ENCODE measurements at regions not wholly inside any gene's neighbourhood (a gene's known extent, or its start where the extent isn't known, plus 50 kb on each side); places are given as distances from the start of the nearest gene placed in this dataset.

DNA sequence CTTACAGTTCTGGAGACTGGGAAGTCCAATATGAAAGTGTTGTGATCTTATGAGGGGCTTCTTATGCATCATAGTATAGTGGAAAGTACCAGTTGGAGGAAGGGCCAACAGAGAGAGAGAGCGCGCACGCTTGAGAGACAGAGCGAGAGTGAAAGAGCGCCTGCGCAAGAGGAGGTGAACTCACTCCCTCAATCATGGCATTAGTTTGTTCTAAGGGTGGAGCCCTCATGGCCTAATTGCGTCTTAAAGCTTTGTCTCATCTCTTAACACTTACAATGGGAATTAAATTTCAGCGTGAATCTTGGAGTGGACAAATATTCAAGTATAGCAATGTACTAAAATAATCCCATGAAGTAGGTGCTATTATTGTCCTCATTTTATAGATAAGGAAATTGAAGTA is 303.2 kb downstream of the OSTF1 start:
- no peaks in the 10 kb centered on the region for H3K36me3 ChIP-seq
- no peaks in the 10 kb centered on the region for H3K4me1 ChIP-seq
- H3K9me3 ChIP-seq: peaks cover 0 to under 1% (median 0%) of the 10 kb centered on the region in 4 donors
- no peak overlapping the region for H3K4me3 ChIP-seq
- intact Hi-C loops (cut with DNase I; ENCODE audit: low total_unique reads): no loop called here
- no peak for TF ChIP-seq POLR2AphosphoS5 (IDR thresholded peaks at IDR 0.05)
- TF ChIP-seq, protein P1, sequence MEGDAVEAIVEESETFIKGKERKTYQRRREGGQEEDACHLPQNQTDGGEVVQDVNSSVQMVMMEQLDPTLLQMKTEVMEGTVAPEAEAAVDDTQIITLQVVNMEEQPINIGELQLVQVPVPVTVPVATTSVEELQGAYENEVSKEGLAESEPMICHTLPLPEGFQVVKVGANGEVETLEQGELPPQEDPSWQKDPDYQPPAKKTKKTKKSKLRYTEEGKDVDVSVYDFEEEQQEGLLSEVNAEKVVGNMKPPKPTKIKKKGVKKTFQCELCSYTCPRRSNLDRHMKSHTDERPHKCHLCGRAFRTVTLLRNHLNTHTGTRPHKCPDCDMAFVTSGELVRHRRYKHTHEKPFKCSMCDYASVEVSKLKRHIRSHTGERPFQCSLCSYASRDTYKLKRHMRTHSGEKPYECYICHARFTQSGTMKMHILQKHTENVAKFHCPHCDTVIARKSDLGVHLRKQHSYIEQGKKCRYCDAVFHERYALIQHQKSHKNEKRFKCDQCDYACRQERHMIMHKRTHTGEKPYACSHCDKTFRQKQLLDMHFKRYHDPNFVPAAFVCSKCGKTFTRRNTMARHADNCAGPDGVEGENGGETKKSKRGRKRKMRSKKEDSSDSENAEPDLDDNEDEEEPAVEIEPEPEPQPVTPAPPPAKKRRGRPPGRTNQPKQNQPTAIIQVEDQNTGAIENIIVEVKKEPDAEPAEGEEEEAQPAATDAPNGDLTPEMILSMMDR (IDR thresholded peaks at IDR 0.05): no peak
- TF ChIP-seq EP300 (IDR thresholded peaks at IDR 0.05): no peak
- no peak for TF ChIP-seq POLR2A (IDR thresholded peaks at IDR 0.05)
- DNase-seq: no peak
- H3K27ac ChIP-seq: no peak overlapping the region
- WGBS, 5 donors: 94 to 96% (median 96%) methylated on average over 8 of the region's 8 CpGs
- H3K27me3 ChIP-seq: no peaks in the 10 kb centered on the region

DNA sequence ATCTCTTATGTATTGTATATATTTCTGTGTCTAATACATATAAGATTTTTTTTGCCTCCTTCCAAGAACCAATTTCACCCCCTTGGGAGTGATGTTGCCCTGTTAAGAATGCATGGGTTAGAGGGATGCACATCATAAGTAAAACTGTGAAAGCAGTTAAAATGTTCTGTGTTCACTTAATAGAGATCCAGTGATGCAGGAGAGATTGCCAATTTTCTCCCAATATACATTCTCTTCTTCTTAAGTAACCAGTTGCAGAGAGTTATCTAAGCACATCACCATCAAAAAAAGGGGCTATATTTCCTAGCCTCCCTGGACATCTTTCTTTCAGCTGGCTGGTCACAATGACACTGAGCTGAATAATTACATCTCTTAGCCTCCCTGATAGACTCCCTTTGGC is 307.0 kb downstream of the OSTF1 start:
- H3K27me3 ChIP-seq: no peaks in the 10 kb centered on the region
- DNase-seq: peak in 1 of 2 donors; percentile 7
- H3K27ac ChIP-seq: no peak overlapping the region
- H3K4me1 ChIP-seq: no peaks in the 10 kb centered on the region
- intact Hi-C loops (cut with DNase I; ENCODE audit: low total_unique reads): no loop called here
- no peak overlapping the region for H3K4me3 ChIP-seq
- no peaks in the 10 kb centered on the region for H3K9me3 ChIP-seq
- TF ChIP-seq POLR2A (IDR thresholded peaks at IDR 0.05) (no peak), EP300 (IDR thresholded peaks at IDR 0.05) (no peak), POLR2AphosphoS5 (IDR thresholded peaks at IDR 0.05) (no peak)
- TF ChIP-seq, protein P1 (IDR thresholded peaks at IDR 0.05): no peak
- H3K36me3 ChIP-seq: no peaks in the 10 kb centered on the region

DNA sequence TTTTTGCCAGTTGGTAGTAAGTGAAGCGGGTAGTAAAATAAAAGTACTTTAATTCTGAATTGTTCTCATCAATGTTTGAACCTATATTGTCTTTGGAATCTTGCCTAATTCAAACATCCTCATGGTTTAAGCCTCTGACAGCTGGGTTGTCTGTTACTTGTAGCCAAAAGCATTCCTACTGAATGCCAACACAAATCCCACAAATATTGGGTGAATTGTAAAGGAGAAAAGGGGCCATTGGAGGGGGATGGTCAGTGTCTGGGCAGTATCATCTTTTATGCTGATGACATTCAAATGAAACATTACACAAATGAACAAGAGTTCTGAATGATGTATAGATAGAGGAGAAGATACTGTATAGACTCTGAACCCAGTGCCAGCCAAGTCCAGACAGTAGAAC is 309.5 kb downstream of the OSTF1 start:
- Histone ChIP-seq H3K4me3 (no peak overlapping the region), H3K27ac (no peak overlapping the region), H3K4me1 (no peaks in the 10 kb centered on the region), H3K27me3 (no peaks in the 10 kb centered on the region), H3K36me3 (no peaks in the 10 kb centered on the region), H3K9me3 (peaks cover 0 to 5% (median 0%) of the 10 kb centered on the region in 4 donors)
- WGBS, 5 donors: 66 to 87% (median 74%) methylated on average over 1 of the region's 1 CpG
- TF ChIP-seq EP300 (IDR thresholded peaks at IDR 0.05) (no peak), POLR2A (IDR thresholded peaks at IDR 0.05) (no peak), POLR2AphosphoS5 (IDR thresholded peaks at IDR 0.05) (no peak)
- TF ChIP-seq, protein P1 (IDR thresholded peaks at IDR 0.05): no peak
- no peak for DNase-seq
- intact Hi-C loops (cut with DNase I; ENCODE audit: low total_unique reads): no loop called here

DNA sequence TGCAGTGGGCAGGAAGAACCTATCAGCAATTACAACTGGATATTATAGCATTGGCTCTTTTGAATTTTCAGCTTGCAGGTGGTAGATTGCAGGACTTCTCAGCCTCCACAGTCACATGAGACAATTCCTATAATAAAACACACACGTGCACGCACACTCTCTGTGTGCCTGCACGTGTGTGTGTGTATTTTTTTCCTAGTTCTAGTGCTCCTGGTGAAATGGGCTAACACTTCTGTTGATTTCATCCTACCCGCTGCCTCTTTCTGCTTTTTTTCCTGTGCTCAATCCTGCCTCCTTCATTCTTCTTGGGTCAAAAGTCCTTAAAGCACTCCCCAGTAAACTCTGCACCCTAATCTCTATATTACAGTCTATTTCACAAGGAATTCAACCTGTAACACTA is 320.1 kb downstream of the OSTF1 start:
- no peak for DNase-seq
- no peaks in the 10 kb centered on the region for H3K27me3 ChIP-seq
- H3K36me3 ChIP-seq: no peaks in the 10 kb centered on the region
- H3K27ac ChIP-seq: no peak overlapping the region
- H3K4me3 ChIP-seq: no peak overlapping the region
- intact Hi-C loops (cut with DNase I; ENCODE audit: low total_unique reads): no loop called here
- no peaks in the 10 kb centered on the region for H3K9me3 ChIP-seq
- WGBS, 5 donors: 81 to 86% (median 82%) methylated on average over 4 of the region's 4 CpGs
- TF ChIP-seq POLR2A (IDR thresholded peaks at IDR 0.05) (no peak), EP300 (IDR thresholded peaks at IDR 0.05) (no peak)
- TF ChIP-seq, protein P1 (IDR thresholded peaks at IDR 0.05): no peak
- no peaks in the 10 kb centered on the region for H3K4me1 ChIP-seq

All from stomach (tissue), 8 donors.